ENCODE measurements at regions not wholly inside any gene's neighbourhood (a gene's known extent, or its start where the extent isn't known, plus 50 kb on each side); places are given as distances from the start of the nearest gene placed in this dataset.

- ATAC-seq (no peak), DNase-seq (no peak)
Measured at GRCh38 chr7:41837916-41838315, 135.0 kb upstream of the INHBA start.

GRCh38 chr7:41835976-41836530, 133.2 kb upstream of the INHBA start:
- ATAC-seq (no peak), DNase-seq (no peak)
- intact Hi-C loops (cut with micrococcal nuclease): no loop called here

More at GRCh38 chr7:41837916-41838315, 135.0 kb upstream of the INHBA start:
- intact Hi-C loops (cut with micrococcal nuclease): no loop called here

GRCh38 chr7:41834805-41835694, 132.2 kb upstream of the INHBA start:
- DNase-seq: no peak
- peak; percentile 89 for ATAC-seq
- intact Hi-C loops (cut with micrococcal nuclease): no loop called here

GRCh38 chr7:41832941-41833340, 130.1 kb upstream of the INHBA start:
- ATAC-seq: no peak

GRCh38 chr7:41830271-41830670, 127.4 kb upstream of the INHBA start:
- intact Hi-C loops (cut with micrococcal nuclease): no loop called here
- no peak for DNase-seq
- ATAC-seq: no peak

More at GRCh38 chr7:41832941-41833340, 130.1 kb upstream of the INHBA start:
- no peak for DNase-seq
- intact Hi-C loops (cut with micrococcal nuclease): no loop called here

- ATAC-seq (no peak), DNase-seq (no peak)
- intact Hi-C loops (cut with micrococcal nuclease): no loop called here
Measured at GRCh38 chr7:41828911-41829310, 126.0 kb upstream of the INHBA start.

DNA sequence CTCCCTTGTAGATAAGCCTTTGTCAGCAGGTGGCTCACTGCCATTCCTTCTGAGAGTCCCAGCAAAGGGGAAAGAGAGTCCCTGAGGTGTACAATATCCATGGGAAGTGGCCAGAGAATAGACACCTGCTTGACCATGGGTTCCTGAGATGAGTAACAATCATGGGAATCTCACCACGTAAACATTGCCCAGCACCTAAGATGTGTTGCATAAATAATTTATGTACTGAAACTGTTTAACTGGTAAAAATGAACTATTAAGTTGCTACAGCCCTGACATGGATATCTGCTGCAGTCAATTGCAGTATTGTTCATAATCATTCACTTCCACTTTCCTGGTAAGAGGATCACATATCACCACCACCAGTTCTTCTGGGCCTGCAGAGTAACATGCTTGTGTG, 123.8 kb upstream of the INHBA start:
- no peak for ATAC-seq
- intact Hi-C loops (cut with micrococcal nuclease): no loop called here
- no peak for DNase-seq

GRCh38 chr7:41825927-41826480, 123.1 kb upstream of the INHBA start:
- ATAC-seq (no peak), DNase-seq (no peak)
- intact Hi-C loops (cut with micrococcal nuclease): no loop called here

GRCh38 chr7:41824284-41824683, 121.4 kb upstream of the INHBA start:
- intact Hi-C loops (cut with micrococcal nuclease): no loop called here
- ATAC-seq (no peak), DNase-seq (no peak)

- intact Hi-C loops (cut with micrococcal nuclease): no loop called here
- no peak for DNase-seq
- ATAC-seq: peak; percentile 59
Measured at GRCh38 chr7:41822259-41822817, 119.4 kb upstream of the INHBA start.

- no peak for DNase-seq
- no peak for ATAC-seq
- intact Hi-C loops (cut with micrococcal nuclease): no loop called here
Measured at GRCh38 chr7:41821521-41822213, 118.8 kb upstream of the INHBA start.

DNA sequence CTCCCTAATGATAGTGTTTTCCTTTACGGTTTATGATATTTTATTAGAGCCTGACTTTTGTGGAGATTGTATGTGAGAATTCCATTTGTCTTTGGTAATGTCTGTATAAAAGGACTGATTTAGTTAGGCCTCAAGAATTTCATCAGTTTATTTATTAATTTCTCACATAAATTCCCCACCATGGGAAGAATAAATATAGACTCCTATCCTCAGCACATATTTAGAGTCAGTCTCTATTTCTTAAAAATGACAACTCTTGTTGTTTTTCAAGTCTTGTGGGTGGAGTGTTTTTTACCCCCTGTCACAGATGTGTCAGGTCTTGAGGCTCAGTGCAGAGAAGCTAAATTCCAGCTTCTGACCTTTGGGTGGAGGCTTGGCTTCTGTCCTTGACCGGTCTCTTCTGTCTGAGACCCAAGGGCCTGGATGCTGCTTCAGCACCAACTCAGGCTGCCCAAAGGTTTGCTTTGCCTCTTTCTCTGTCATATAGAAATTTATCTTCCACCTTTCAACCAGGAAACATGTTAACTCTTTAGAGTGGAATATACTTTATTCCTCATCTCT, 117.3 kb upstream of the INHBA start:
- intact Hi-C loops (cut with micrococcal nuclease): no loop called here
- DNase-seq: no peak
- ATAC-seq: no peak

- intact Hi-C loops (cut with micrococcal nuclease): no loop called here
- no peak for ATAC-seq
- no peak for DNase-seq
Measured at GRCh38 chr7:41819645-41820044, 116.8 kb upstream of the INHBA start.

GRCh38 chr7:41818765-41819398, 116.0 kb upstream of the INHBA start:
- intact Hi-C loops (cut with micrococcal nuclease): no loop called here
- DNase-seq: no peak
- ATAC-seq: no peak

DNA sequence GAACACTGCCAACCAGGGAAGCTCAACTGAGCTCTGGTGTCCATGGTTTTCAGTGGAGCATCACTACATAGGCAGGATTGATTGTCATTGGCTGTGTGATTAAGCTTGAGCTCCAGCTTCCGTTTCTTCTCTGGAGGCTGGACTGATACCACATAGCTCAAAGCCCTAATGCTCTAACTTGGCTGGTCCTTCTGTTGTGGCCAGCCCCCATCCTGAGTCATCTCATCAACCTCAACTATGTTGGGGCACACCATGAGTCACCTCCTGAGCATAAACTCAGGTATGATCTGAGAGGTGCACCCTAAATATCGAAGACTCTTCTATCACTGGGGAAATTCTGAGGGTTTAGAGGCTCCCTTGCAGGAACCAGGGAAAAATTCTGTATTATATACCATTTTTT, 114.5 kb upstream of the INHBA start:
- DNase-seq (no peak), ATAC-seq (no peak)
- intact Hi-C loops (cut with micrococcal nuclease): no loop called here

- ATAC-seq: no peak
- intact Hi-C loops (cut with micrococcal nuclease): no loop called here
- no peak for DNase-seq
Measured at GRCh38 chr7:41816111-41816510, 113.2 kb upstream of the INHBA start.

GRCh38 chr7:41814888-41815287, 112.0 kb upstream of the INHBA start:
- no peak for DNase-seq
- intact Hi-C loops (cut with micrococcal nuclease): no loop called here
- ATAC-seq: no peak

DNA sequence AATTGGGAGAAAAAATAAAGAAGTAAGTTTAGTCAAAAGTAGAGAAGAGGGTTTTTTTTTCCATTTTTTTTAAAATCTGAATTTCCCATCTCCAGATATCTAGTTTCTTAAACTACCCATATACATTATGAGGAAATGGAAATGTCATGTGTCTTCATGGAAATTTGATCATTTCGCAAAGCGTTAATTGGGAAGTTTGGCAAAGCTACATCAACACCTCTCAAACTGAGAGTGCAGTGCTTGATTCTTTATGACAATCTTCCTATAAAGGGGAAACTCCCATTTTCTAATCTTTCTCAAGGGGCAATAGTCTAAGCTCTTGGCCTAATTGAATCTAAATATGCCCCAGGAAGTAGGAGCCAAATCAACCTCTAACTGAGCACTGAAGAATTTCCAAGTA, 110.4 kb upstream of the INHBA start:
- ATAC-seq (no peak), DNase-seq (no peak)
- intact Hi-C loops (cut with micrococcal nuclease): no loop called here

- no peak for DNase-seq
- ATAC-seq: no peak
- intact Hi-C loops (cut with micrococcal nuclease): no loop called here
Measured at GRCh38 chr7:41811941-41812340, 109.1 kb upstream of the INHBA start.

Measured in left ventricle myocardium superior (tissue), 1 donor.